HepG2 (cell line): ENCODE measurements at regions not wholly inside any gene's neighbourhood (a gene's known extent, or its start where the extent isn't known, plus 50 kb on each side); places are given as distances from the start of the nearest gene placed in this dataset.

Source experiments
- ATAC-seq: fragments of 200-7000 bp; cut with Tn5 transposase; 3 replicates; pipeline ENCODE4 v1.9.1; 2020; ENCODE audit warnings: mild to moderate bottlenecking, moderate library complexity
- BruUV-seq: library from RNA; stranded (reverse); fragments of 400-500 nt; replicated peaks from 2 replicates; lab custom pipeline; 2021; lab: Mats Ljungman, UMichigan
- CTCF ChIA-PET: fragments of 300-600 bp; formaldehyde crosslinking; extraction: SDS; loops from one replicate; lab custom pipeline; 2021; ENCODE audit warnings: low total read pairs, inconsistent platforms, low intra/inter-chr PET ratio; lab: Yijun Ruan, JAX
- POLR2A ChIA-PET: fragments of 350-600 bp; sonication (Branson Sonifier 250); formaldehyde crosslinking; loops from one replicate; lab custom pipeline; 2020; ENCODE audit warnings: antibody characterized with exemption, inconsistent platforms; lab: Yijun Ruan, JAX
- DNase-seq: peaks from one replicate; pipeline ENCODE4 v3.0.0-alpha.2; 2015; ENCODE audit warnings: low spot score
- FAIRE-seq: peaks from 3 replicates; lab custom pipeline; 2011; peaks lifted over from hg19 to GRCh38; lab: Jason Lieb, UNC
- H2AFZ ChIP-seq: one replicate; pipeline ENCODE4 v1.6.1; 2011; ENCODE audit warnings: low read length, inconsistent platforms
- H3K27ac ChIP-seq: fragments of 300-600 bp; 3 replicates; pipeline ENCODE4 v1.8.0; 2011; ENCODE audit warnings: mixed run types, mild to moderate bottlenecking, mixed read lengths, low read length, inconsistent platforms; ENCODE audit not compliant: insufficient read depth; ENCODE audit errors: extremely low read length
- H3K27me3 ChIP-seq, 2 experiments: fragments of 200-600 bp in 1 of 2; 2 replicates in 1 of 2; 3 replicates in 1 of 2; pipeline versions ENCODE4 v1.6.0 to v1.8.0; 2011; ENCODE audit warnings: low read length in 2 of 2, mild to moderate bottlenecking in 2 of 2, moderate library complexity in 2 of 2, inconsistent platforms in 1 of 2; ENCODE audit not compliant: insufficient read depth in 2 of 2, control insufficient read depth in 1 of 2
- H3K36me3 ChIP-seq, 2 experiments: fragments of 200-600 bp in 1 of 2; replicated peaks in 1 of 2; 2 replicates in 1 of 2; 3 replicates in 1 of 2; pipeline versions ENCODE4 v1.5.1 to v1.8.0; 2011; ENCODE audit warnings: low read length in 2 of 2, inconsistent platforms in 1 of 2; ENCODE audit not compliant: insufficient read depth in 2 of 2, control insufficient read depth in 1 of 2
- H3K4me1 ChIP-seq: 2 replicates; pipeline ENCODE4 v1.5.1; 2012; ENCODE audit warnings: low read length, inconsistent platforms; ENCODE audit not compliant: insufficient read depth
- H3K4me2 ChIP-seq: 2 replicates; pipeline ENCODE4 v1.6.0; 2011; ENCODE audit warnings: low read depth, low read length, inconsistent platforms
- H3K4me3 ChIP-seq, 3 experiments: fragments of 200-600 bp in 1 of 3; sonication (generic), shearing (Covaris generic) in 1 of 3; replicated peaks in 1 of 3; 2 replicates each; pipeline ENCODE4 v1.5.1; 2011 to 2016; ENCODE audit warnings: low read length in 3 of 3, inconsistent platforms in 2 of 3, low read depth in 2 of 3, mild to moderate bottlenecking in 2 of 3, control low read depth in 1 of 3, mixed read lengths in 1 of 3; ENCODE audit not compliant: insufficient read depth in 1 of 3
- H3K79me2 ChIP-seq: one replicate; pipeline ENCODE4 v1.6.1; 2011; ENCODE audit warnings: low read length, inconsistent platforms; ENCODE audit not compliant: insufficient read depth
- H3K9ac ChIP-seq: 2 replicates; pipeline ENCODE4 v1.6.0; 2011; ENCODE audit warnings: mild to moderate bottlenecking, low read depth, low read length, inconsistent platforms; ENCODE audit not compliant: insufficient read depth
- H3K9me3 ChIP-seq: 2 replicates; pipeline ENCODE4 v1.5.1; 2012; ENCODE audit warnings: mild to moderate bottlenecking, low read length
- H4K20me1 ChIP-seq: 2 replicates; pipeline ENCODE4 v1.6.0; 2011; ENCODE audit warnings: inconsistent platforms, mild to moderate bottlenecking, low read length, moderate library complexity; ENCODE audit not compliant: insufficient read depth
- CREB1 ChIP-seq, 2 experiments: fragments of 450-650 bp in 1 of 2; IDR thresholded peaks; 2 replicates each; pipeline ENCODE4 v1.6.1; 2016 to 2017; ENCODE audit warnings: control low read depth in 1 of 2, mild to moderate bottlenecking in 1 of 2, missing compliant biosample characterization in 1 of 2, missing genetic modification characterization in 1 of 2
- ELF4 ChIP-seq: sonication (generic); formaldehyde crosslinking; IDR thresholded peaks from 2 replicates; pipeline ENCODE4 v1.5.0; 2020; ENCODE audit warnings: missing genetic modification reagents, mild to moderate bottlenecking, moderate library complexity, borderline replicate concordance
- FOXO4 ChIP-seq: sonication (generic); formaldehyde crosslinking; conservative IDR thresholded peaks from 2 replicates; pipeline ENCODE4 v1.8.1; 2023; ENCODE audit warnings: missing genetic modification reagents
- KAT8 ChIP-seq: IDR thresholded peaks from 2 replicates; pipeline ENCODE4 v1.6.1; 2016; ENCODE audit warnings: missing genetic modification reagents, missing compliant biosample characterization
- KDM5B ChIP-seq: sonication (generic); formaldehyde crosslinking; IDR thresholded peaks from 2 replicates; pipeline ENCODE4 v1.4.0; 2020; ENCODE audit warnings: missing genetic modification reagents, mild to moderate bottlenecking, borderline replicate concordance
- PLSCR1 ChIP-seq: sonication (generic); formaldehyde crosslinking; IDR thresholded peaks from 2 replicates; pipeline ENCODE4 v1.5.0; 2020; ENCODE audit warnings: missing genetic modification reagents, mild to moderate bottlenecking, borderline replicate concordance
- TRIM24 ChIP-seq: sonication (generic); formaldehyde crosslinking; IDR thresholded peaks from 2 replicates; pipeline ENCODE4 v1.8.0; 2022; ENCODE audit warnings: mild to moderate bottlenecking, missing genetic modification reagents
- ZNF563 ChIP-seq: sonication (generic); formaldehyde crosslinking; IDR thresholded peaks from 2 replicates; pipeline ENCODE4 v1.8.0; 2022; ENCODE audit warnings: mild to moderate bottlenecking, moderate library complexity, missing genetic modification reagents
- ZNF674 ChIP-seq: sonication (generic); formaldehyde crosslinking; IDR thresholded peaks from 2 replicates; pipeline ENCODE4 v1.5.0; 2020; ENCODE audit warnings: low read depth, mild to moderate bottlenecking, missing genetic modification reagents
- ZNF703 ChIP-seq: sonication (generic); formaldehyde crosslinking; IDR thresholded peaks from 2 replicates; pipeline ENCODE4 v1.5.1; 2020; ENCODE audit warnings: missing genetic modification reagents, mild to moderate bottlenecking, moderate library complexity, borderline replicate concordance
- ZNF850 ChIP-seq: sonication (generic); formaldehyde crosslinking; conservative IDR thresholded peaks from 2 replicates; pipeline ENCODE4 v1.9.0; 2021; ENCODE audit warnings: mild to moderate bottlenecking, missing genetic modification reagents
- in situ Hi-C: cut with HindIII; loops from 2 replicates; pipeline ENCODE4 v1.10.0; 2017; ENCODE audit warnings: low pct_unique_long_range_greater_than_20kb; ENCODE audit not compliant: extremely low pct_ligation_motif_present
- intact Hi-C: fragments of 100-400 bp; cut with micrococcal nuclease; formaldehyde crosslinking; loops from one replicate; pipeline ENCODE4 v1.10.0; 2022; ENCODE audit not compliant: unreplicated experiment

- TF ChIP-seq PLSCR1, result no peak
- 0 out of 2 replicates have a peak, but pooled peaks have one; percentile 20 for TF ChIP-seq CREB1 (IDR thresholded peaks at IDR 0.05)
- no peak for TF ChIP-seq CREB1 (CRISPR knock-in tag; IDR thresholded peaks at IDR 0.05)
Observed at GRCh38 chr3:106063909-106064308, 195.1 kb upstream of the CBLB start (continued).

- Histone ChIP-seq H3K79me2 (no peaks in the 10 kb centered on the region), H3K4me3 (no peak overlapping the region), H3K27ac (no peak overlapping the region), H2AFZ (no peak overlapping the region), H3K4me2 (no peak overlapping the region), H3K36me3 (no peaks in the 10 kb centered on the region), H3K4me1 (no peaks in the 10 kb centered on the region), H4K20me1 (no peaks in the 10 kb centered on the region), H3K9me3 (no peaks in the 10 kb centered on the region; the same call in 1 of the 2 replicates), H3K27me3 (no peaks in the 10 kb centered on the region), H3K9ac (no peak overlapping the region)
- no peak for TF ChIP-seq ZNF674
- TF ChIP-seq KDM5B (CRISPR knock-in tag), result no peak
- TF ChIP-seq ZNF850 (CRISPR knock-in tag), result no peak
- TF ChIP-seq FOXO4 (CRISPR knock-in tag), result no peak
- no peak for TF ChIP-seq ELF4 (CRISPR knock-in tag)
- TF ChIP-seq KAT8 (CRISPR knock-in tag), result no peak
- TF ChIP-seq ZNF703 (CRISPR knock-in tag), result no peak
- no peak for TF ChIP-seq TRIM24
- no peak for TF ChIP-seq ZNF563
- in situ Hi-C loops, result no loop called here
- ChIA-PET POLR2A (no interaction called here), CTCF (no interaction called here)
- intact Hi-C loops, result no loop called here
- FAIRE-seq (no peak), ATAC-seq (no peak), DNase-seq (no peak)
- BruUV-seq, result no TSS peak
Observed at GRCh38 chr3:106065831-106066230, 197.0 kb upstream of the CBLB start.
